ENCODE measurements at regions not wholly inside any gene's neighbourhood (a gene's known extent, or its start where the extent isn't known, plus 50 kb on each side); places are given as distances from the start of the nearest gene placed in this dataset.

GRCh38 chr13:108120302-108120701 lies 95.0 kb downstream of the LIG4 start:
- H3K9me3 Mint-ChIP-seq (ENCODE audit: low read depth) = no peaks in the 10 kb centered on the region
- no peak overlapping the region for H3K4me3 Mint-ChIP-seq (ENCODE audit: low read depth)

GRCh38 chr13:108115738-108116137 lies 99.6 kb downstream of the LIG4 start:
- H3K27me3 Mint-ChIP-seq = no peaks in the 10 kb centered on the region
- no peak overlapping the region for H3K27ac Mint-ChIP-seq
- no peaks in the 10 kb centered on the region for H3K4me1 Mint-ChIP-seq (ENCODE audit: low read depth)
- DNase-seq (ENCODE audit: low spot score, unreplicated experiment) = no peak
- H3K4me3 Mint-ChIP-seq (ENCODE audit: low read depth) = no peak overlapping the region
- H3K36me3 Mint-ChIP-seq (ENCODE audit: insufficient read depth) = no peaks in the 10 kb centered on the region
- H3K9me3 Mint-ChIP-seq (ENCODE audit: low read depth) = no peaks in the 10 kb centered on the region
- TF ChIP-seq CTCF (IDR thresholded peaks at IDR 0.05; ENCODE audit: unreplicated experiment) = no peak

More at GRCh38 chr13:108120302-108120701, 95.0 kb downstream of the LIG4 start:
- TF ChIP-seq CTCF (IDR thresholded peaks at IDR 0.05; ENCODE audit: unreplicated experiment) = no peak
- Mint-ChIP-seq H3K27me3 (no peaks in the 10 kb centered on the region), H3K27ac (no peak overlapping the region), H3K36me3 (ENCODE audit: insufficient read depth) (no peaks in the 10 kb centered on the region), H3K4me1 (ENCODE audit: low read depth) (no peaks in the 10 kb centered on the region)
- no peak for DNase-seq (ENCODE audit: low spot score, unreplicated experiment)

GRCh38 chr13:108113407-108113806 lies 101.9 kb downstream of the LIG4 start:
- H3K27me3 Mint-ChIP-seq = no peaks in the 10 kb centered on the region
- no peak overlapping the region for H3K27ac Mint-ChIP-seq
- no peaks in the 10 kb centered on the region for H3K36me3 Mint-ChIP-seq (ENCODE audit: insufficient read depth)
- no peaks in the 10 kb centered on the region for H3K9me3 Mint-ChIP-seq (ENCODE audit: low read depth)
- no peak for TF ChIP-seq CTCF (IDR thresholded peaks at IDR 0.05; ENCODE audit: unreplicated experiment)
- no peak overlapping the region for H3K4me3 Mint-ChIP-seq (ENCODE audit: low read depth)
- H3K4me1 Mint-ChIP-seq (ENCODE audit: low read depth) = no peaks in the 10 kb centered on the region
- DNase-seq (ENCODE audit: low spot score, unreplicated experiment) = no peak

- no peak for TF ChIP-seq CTCF (IDR thresholded peaks at IDR 0.05; ENCODE audit: unreplicated experiment)
- Mint-ChIP-seq H3K4me3 (ENCODE audit: low read depth) (no peak overlapping the region), H3K9me3 (ENCODE audit: low read depth) (no peaks in the 10 kb centered on the region), H3K36me3 (ENCODE audit: insufficient read depth) (no peaks in the 10 kb centered on the region), H3K27ac (no peak overlapping the region), H3K4me1 (ENCODE audit: low read depth) (peaks cover 3% of the 10 kb centered on the region), H3K27me3 (no peaks in the 10 kb centered on the region)
- no peak for DNase-seq (ENCODE audit: low spot score, unreplicated experiment)
These were observed 110.6 kb downstream of the LIG4 start for GRCh38 chr13:108104736-108105135.

GRCh38 chr13:108102771-108103170 lies 112.6 kb downstream of the LIG4 start:
- TF ChIP-seq CTCF (IDR thresholded peaks at IDR 0.05; ENCODE audit: unreplicated experiment) = no peak
- no peak for DNase-seq (ENCODE audit: low spot score, unreplicated experiment)
- Mint-ChIP-seq H3K27me3 (no peaks in the 10 kb centered on the region), H3K4me1 (ENCODE audit: low read depth) (peaks cover 4% of the 10 kb centered on the region), H3K9me3 (ENCODE audit: low read depth) (no peaks in the 10 kb centered on the region), H3K36me3 (ENCODE audit: insufficient read depth) (no peaks in the 10 kb centered on the region), H3K4me3 (ENCODE audit: low read depth) (no peak overlapping the region), H3K27ac (no peak overlapping the region)

Measured in progenitor cell of endocrine pancreas (in vitro differentiated cells).